Astrocyte (in vitro differentiated cells and primary cell): ENCODE measurements at regions not wholly inside any gene's neighbourhood (a gene's known extent, or its start where the extent isn't known, plus 50 kb on each side); places are given as distances from the start of the nearest gene placed in this dataset.

Source experiments
- EZH2 ChIP-seq: IDR thresholded peaks from 2 replicates; pipeline ENCODE4 v1.6.1; 2012; ENCODE audit warnings: mild to moderate bottlenecking, low read length, inconsistent platforms; ENCODE audit not compliant: insufficient read depth
- TF ChIP-seq, protein P1 (sequence below): IDR thresholded peaks from 2 replicates; pipeline ENCODE4 v1.5.1; 2011; ENCODE audit warnings: low read depth, mild to moderate bottlenecking, inconsistent platforms, low read length, moderate library complexity; ENCODE audit not compliant: insufficient read depth

DNA sequence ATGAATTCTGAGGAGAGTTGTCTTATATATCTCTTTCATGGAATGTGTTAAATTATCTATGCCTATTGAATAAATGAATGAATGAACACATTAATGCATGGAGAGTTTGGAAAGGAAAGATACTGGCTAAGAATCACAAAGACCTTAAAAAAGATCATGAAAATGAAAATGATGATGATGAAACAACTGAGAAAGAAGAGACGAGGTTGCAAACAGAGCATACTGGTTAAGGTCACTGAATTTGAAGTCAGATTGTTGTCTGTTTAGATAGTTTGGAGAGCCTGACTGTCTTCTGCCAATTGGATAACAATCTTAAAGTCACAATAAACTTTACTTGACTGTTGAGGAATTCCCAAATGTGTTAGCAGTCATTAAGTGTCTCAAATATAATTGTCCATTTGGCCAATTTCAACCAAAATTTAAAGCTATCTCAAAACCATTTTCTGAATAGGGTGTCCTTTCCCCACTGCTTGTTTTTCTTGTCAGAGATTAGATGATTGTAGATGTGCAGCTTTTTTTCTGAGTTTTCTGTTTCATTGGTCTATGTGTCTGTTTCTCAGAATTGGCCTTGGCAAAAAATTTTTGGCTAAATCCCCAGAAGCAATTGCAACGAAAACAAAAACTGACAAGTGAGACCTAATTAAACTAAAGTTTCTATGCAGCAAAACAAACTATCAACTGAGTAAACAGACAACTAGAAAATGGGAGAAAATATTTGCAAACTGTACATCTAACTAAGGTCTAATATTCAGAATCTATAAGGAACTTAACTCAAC is 132.2 kb downstream of the PTGER3 start:
- TF ChIP-seq, protein P1, sequence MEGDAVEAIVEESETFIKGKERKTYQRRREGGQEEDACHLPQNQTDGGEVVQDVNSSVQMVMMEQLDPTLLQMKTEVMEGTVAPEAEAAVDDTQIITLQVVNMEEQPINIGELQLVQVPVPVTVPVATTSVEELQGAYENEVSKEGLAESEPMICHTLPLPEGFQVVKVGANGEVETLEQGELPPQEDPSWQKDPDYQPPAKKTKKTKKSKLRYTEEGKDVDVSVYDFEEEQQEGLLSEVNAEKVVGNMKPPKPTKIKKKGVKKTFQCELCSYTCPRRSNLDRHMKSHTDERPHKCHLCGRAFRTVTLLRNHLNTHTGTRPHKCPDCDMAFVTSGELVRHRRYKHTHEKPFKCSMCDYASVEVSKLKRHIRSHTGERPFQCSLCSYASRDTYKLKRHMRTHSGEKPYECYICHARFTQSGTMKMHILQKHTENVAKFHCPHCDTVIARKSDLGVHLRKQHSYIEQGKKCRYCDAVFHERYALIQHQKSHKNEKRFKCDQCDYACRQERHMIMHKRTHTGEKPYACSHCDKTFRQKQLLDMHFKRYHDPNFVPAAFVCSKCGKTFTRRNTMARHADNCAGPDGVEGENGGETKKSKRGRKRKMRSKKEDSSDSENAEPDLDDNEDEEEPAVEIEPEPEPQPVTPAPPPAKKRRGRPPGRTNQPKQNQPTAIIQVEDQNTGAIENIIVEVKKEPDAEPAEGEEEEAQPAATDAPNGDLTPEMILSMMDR = no peak
- no peak for TF ChIP-seq EZH2
